GM12865 (cell line): ENCODE measurements at regions not wholly inside any gene's neighbourhood (a gene's known extent, or its start where the extent isn't known, plus 50 kb on each side); places are given as distances from the start of the nearest gene placed in this dataset.

Source experiments
- DNase-seq: peaks from one replicate; pipeline ENCODE4 v3.0.0; 2010; ENCODE audit warnings: low read depth
- H3K4me3 ChIP-seq: 2 replicates; pipeline ENCODE4 v1.5.1; 2011; ENCODE audit warnings: mild to moderate bottlenecking, low read depth, low read length, control low read depth
- CTCF ChIP-seq: IDR thresholded peaks from 2 replicates; pipeline ENCODE4 v1.5.1; 2011; ENCODE audit warnings: low read length, control low read depth, low read depth, inconsistent platforms; ENCODE audit not compliant: insufficient read depth; ENCODE audit errors: missing control alignments

- TF ChIP-seq CTCF = no peak
- H3K4me3 ChIP-seq = no peak overlapping the region
- DNase-seq = no peak
These were observed 234.5 kb upstream of the SSTR1 start for GRCh38 chr14:37972941-37973887.

- DNase-seq = no peak
- H3K4me3 ChIP-seq = no peak overlapping the region
- TF ChIP-seq CTCF = no peak
These were observed 233.3 kb upstream of the SSTR1 start for GRCh38 chr14:37974421-37974820.

- H3K4me3 ChIP-seq = no peak overlapping the region
- DNase-seq = no peak
- TF ChIP-seq CTCF = no peak
These were observed 230.2 kb upstream of the SSTR1 start for GRCh38 chr14:37977481-37977880.

- peak; percentile 12 for DNase-seq
- peak; percentile 47 for TF ChIP-seq CTCF
- H3K4me3 ChIP-seq = no peak overlapping the region
These were observed 221.8 kb upstream of the SSTR1 start for GRCh38 chr14:37985826-37986470.

- H3K4me3 ChIP-seq = no peak overlapping the region
- no peak for DNase-seq
- TF ChIP-seq CTCF = no peak
These were observed 219.2 kb upstream of the SSTR1 start for GRCh38 chr14:37988472-37988871.

- no peak for TF ChIP-seq CTCF
- no peak for DNase-seq
- H3K4me3 ChIP-seq = no peak overlapping the region
These were observed 216.7 kb upstream of the SSTR1 start for GRCh38 chr14:37991027-37991426.

- TF ChIP-seq CTCF = no peak
- DNase-seq = no peak
- H3K4me3 ChIP-seq = no peak overlapping the region
These were observed 215.2 kb upstream of the SSTR1 start for GRCh38 chr14:37992499-37992898.
